GM23338 (cell line): ENCODE measurements at regions not wholly inside any gene's neighbourhood (a gene's known extent, or its start where the extent isn't known, plus 50 kb on each side); places are given as distances from the start of the nearest gene placed in this dataset.

Experiments used
- EZH2 ChIP-seq: fragments of 200-600 bp; sonication (generic); IDR thresholded peaks from one replicate; pipeline ENCODE4 v1.8.0; 2017; ENCODE audit warnings: antibody characterized with exemption, mild to moderate bottlenecking, low read depth; ENCODE audit not compliant: unreplicated experiment
- EZH2phosphoT487 ChIP-seq: fragments of 200-600 bp; sonication (generic); IDR thresholded peaks from one replicate; pipeline ENCODE4 v1.8.1; 2018; ENCODE audit warnings: antibody characterized with exemption; ENCODE audit not compliant: unreplicated experiment
- JUNB ChIP-seq: IDR thresholded peaks from one replicate; pipeline ENCODE4 v1.6.1; 2016; ENCODE audit warnings: antibody characterized with exemption; ENCODE audit not compliant: unreplicated experiment
- TF ChIP-seq, protein P1 (sequence below), 2 experiments: fragments of 200-600 bp in 1 of 2; sonication (generic) in 1 of 2; conservative IDR thresholded peaks; 2 replicates each; pipeline versions ENCODE4 v1.5.1 to v1.6.1; 2016 to 2017; ENCODE audit warnings: antibody characterized with exemption in 2 of 2, low read depth in 2 of 2, mild to moderate bottlenecking in 2 of 2, moderate library complexity in 1 of 2
- TF ChIP-seq, protein P2 (sequence below): IDR thresholded peaks from one replicate; pipeline ENCODE4 v1.6.1; 2018; ENCODE audit warnings: antibody characterized with exemption; ENCODE audit not compliant: unreplicated experiment

DNA sequence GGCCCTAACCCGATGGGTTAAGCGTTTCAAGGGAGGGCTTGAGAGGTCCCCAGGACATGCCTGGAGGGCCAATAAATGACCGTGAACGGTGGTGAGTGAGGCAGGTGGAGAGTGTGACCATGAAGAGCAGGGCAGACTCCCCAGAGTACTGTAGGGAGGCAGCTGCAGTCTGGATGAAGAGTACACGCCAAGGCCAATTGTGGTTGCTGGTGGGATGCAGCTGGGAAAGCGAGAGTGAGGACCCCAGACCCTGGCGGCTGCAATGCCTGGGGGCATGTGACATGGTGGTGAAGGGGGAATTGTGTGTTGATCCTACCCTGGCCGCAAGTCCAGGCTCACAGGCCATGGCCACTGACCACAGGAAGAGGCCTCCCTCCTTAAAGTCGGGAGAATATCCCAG lies 62.9 kb downstream of the TMEM235 start:
- TF ChIP-seq, protein P1, sequence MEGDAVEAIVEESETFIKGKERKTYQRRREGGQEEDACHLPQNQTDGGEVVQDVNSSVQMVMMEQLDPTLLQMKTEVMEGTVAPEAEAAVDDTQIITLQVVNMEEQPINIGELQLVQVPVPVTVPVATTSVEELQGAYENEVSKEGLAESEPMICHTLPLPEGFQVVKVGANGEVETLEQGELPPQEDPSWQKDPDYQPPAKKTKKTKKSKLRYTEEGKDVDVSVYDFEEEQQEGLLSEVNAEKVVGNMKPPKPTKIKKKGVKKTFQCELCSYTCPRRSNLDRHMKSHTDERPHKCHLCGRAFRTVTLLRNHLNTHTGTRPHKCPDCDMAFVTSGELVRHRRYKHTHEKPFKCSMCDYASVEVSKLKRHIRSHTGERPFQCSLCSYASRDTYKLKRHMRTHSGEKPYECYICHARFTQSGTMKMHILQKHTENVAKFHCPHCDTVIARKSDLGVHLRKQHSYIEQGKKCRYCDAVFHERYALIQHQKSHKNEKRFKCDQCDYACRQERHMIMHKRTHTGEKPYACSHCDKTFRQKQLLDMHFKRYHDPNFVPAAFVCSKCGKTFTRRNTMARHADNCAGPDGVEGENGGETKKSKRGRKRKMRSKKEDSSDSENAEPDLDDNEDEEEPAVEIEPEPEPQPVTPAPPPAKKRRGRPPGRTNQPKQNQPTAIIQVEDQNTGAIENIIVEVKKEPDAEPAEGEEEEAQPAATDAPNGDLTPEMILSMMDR (conservative IDR thresholded peaks at IDR 0.05; ENCODE audit: low read depth in 2 of 2): no peak
- TF ChIP-seq EZH2phosphoT487: no peak
- TF ChIP-seq, protein P2, sequence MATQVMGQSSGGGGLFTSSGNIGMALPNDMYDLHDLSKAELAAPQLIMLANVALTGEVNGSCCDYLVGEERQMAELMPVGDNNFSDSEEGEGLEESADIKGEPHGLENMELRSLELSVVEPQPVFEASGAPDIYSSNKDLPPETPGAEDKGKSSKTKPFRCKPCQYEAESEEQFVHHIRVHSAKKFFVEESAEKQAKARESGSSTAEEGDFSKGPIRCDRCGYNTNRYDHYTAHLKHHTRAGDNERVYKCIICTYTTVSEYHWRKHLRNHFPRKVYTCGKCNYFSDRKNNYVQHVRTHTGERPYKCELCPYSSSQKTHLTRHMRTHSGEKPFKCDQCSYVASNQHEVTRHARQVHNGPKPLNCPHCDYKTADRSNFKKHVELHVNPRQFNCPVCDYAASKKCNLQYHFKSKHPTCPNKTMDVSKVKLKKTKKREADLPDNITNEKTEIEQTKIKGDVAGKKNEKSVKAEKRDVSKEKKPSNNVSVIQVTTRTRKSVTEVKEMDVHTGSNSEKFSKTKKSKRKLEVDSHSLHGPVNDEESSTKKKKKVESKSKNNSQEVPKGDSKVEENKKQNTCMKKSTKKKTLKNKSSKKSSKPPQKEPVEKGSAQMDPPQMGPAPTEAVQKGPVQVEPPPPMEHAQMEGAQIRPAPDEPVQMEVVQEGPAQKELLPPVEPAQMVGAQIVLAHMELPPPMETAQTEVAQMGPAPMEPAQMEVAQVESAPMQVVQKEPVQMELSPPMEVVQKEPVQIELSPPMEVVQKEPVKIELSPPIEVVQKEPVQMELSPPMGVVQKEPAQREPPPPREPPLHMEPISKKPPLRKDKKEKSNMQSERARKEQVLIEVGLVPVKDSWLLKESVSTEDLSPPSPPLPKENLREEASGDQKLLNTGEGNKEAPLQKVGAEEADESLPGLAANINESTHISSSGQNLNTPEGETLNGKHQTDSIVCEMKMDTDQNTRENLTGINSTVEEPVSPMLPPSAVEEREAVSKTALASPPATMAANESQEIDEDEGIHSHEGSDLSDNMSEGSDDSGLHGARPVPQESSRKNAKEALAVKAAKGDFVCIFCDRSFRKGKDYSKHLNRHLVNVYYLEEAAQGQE: no peak
- no peak for TF ChIP-seq EZH2
- TF ChIP-seq JUNB: no peak
